Activated naive CD4-positive, alpha-beta T cell treated with anti-CD3 and anti-CD28 coated beads for 36 hours (primary cell): ENCODE measurements at regions not wholly inside any gene's neighbourhood (a gene's known extent, or its start where the extent isn't known, plus 50 kb on each side); places are given as distances from the start of the nearest gene placed in this dataset.

Experiments
- CTCF ChIA-PET: fragments of 350-600 bp; sonication (Branson Sonifier 250); formaldehyde crosslinking; loops from one replicate; lab custom pipeline; 2021; ENCODE audit warnings: antibody characterized with exemption; lab: Charles Lee
- DNase-seq: peaks from one replicate; pipeline ENCODE4 v3.0.0-alpha.2; 2020
- H3K27ac Mint-ChIP-seq: one replicate; pipeline ENCODE4 v1.8.0; 2021; ENCODE audit warnings: mild to moderate bottlenecking, mixed read lengths
- H3K27me3 Mint-ChIP-seq: one replicate; pipeline ENCODE4 v1.8.0; 2021; ENCODE audit warnings: low read depth, mixed read lengths
- H3K36me3 Mint-ChIP-seq: one replicate; pipeline ENCODE4 v1.8.0; 2021; ENCODE audit warnings: low read depth, mixed read lengths
- H3K4me1 Mint-ChIP-seq: one replicate; pipeline ENCODE4 v1.8.0; 2021; ENCODE audit warnings: low read depth, mixed read lengths
- H3K4me3 Mint-ChIP-seq: one replicate; pipeline ENCODE4 v1.8.0; 2021; ENCODE audit warnings: mild to moderate bottlenecking, moderate library complexity, mixed read lengths
- H3K9me3 Mint-ChIP-seq: one replicate; pipeline ENCODE4 v1.8.0; 2021; ENCODE audit warnings: mixed read lengths
- intact Hi-C: fragments of 100-400 bp; cut with micrococcal nuclease; formaldehyde crosslinking; loops from one replicate; pipeline ENCODE4 v1.15.1; 2023

DNA sequence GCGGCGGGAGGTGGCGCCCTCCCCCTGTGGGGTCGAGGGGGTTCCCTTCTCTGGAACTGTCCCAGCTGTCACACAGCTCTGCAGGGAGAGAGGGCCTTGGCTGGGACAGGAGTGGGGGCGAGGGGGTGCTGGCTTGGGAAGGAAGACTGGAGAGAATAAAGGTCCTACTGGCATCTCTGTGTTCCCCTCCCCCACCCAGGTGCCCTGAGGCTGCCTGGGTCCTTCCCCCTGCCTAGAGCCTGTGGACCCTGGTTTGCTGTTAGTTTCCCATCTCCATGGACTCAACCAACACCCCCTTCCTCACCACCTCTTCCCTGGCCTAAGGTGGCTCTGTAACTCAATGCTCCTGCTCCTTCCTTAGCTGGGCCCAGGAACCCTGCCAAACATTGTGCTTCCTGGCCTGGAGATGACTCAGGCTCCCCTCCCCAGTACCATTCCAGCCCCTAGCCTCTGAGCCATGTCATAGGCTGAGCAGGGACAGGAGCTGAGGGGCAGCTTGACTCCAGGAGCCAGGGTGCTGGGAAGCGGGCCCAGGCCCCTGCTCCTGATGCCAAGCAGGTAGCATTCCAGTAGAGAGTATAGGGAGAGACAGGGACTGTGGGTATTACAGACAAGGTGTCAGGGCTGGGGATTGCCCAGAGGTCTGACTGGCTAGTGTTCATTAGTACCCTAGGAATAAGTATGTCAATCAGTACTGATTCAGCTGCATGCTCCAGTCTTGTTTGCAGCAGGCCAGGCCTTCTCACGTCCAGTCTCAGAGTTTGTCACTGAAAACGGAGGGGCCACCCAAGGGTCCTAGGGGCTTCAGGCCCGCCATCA is 100.7 kb downstream of the EFNB1 start:
- H3K4me3 Mint-ChIP-seq = no peak overlapping the region
- H3K36me3 Mint-ChIP-seq = no peaks in the 10 kb centered on the region
- no peak overlapping the region for H3K27ac Mint-ChIP-seq
- CTCF ChIA-PET = interaction anchor here (1.4 kb wide), 1 partner anchor 102 kb away, joined by 3 read pairs; no protein-coding TSS in a partner anchor
- no peaks in the 10 kb centered on the region for H3K9me3 Mint-ChIP-seq
- intact Hi-C loops = no loop called here
- no peaks in the 10 kb centered on the region for H3K4me1 Mint-ChIP-seq
- DNase-seq = no peak
- no peaks in the 10 kb centered on the region for H3K27me3 Mint-ChIP-seq

DNA sequence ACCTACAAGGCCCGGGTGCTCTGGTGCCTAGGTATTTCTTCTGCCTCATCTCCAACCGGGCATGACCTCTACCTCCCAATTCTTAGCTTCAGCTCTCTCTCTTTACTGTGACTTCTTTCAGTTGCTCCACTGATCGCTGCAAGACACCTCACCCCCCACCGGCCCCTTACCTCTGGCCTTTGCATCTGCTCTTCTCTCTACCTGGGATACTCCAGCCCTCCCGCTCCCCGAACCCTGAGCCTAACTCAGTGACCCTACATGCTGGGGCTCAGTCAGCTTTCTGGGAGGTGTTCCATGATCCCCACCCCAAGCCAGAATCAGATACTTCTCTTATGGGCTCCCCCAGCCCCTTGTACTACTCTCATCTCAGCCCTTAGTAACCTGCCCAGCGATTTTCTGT is 99.6 kb downstream of the EFNB1 start:
- CTCF ChIA-PET = interaction anchor here (1.4 kb wide), 1 partner anchor 101 kb away, joined by 3 read pairs; no protein-coding TSS in a partner anchor
- H3K27ac Mint-ChIP-seq = no peak overlapping the region
- H3K36me3 Mint-ChIP-seq = no peaks in the 10 kb centered on the region

DNA sequence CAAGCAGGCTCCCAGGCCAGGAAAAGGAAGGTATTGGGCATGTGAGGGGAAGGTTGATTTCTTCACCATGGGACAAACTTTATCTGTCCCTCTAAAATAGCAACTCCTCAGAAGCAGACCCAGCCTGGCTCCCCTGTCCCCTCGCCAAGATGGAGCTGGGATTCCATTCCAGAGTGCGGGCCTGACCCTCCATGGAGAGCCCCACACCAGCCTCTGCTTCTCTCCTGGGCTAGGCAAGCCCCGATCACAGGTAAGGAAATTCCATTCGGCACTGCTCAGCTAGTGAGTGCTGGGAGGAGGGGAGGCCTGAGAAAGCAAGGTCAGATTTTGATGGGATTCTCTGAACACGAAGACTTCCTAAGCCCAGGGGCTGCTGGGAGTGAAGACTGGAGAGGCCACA is 98.4 kb downstream of the EFNB1 start:
- no peak for DNase-seq
- no peak overlapping the region for H3K27ac Mint-ChIP-seq
- H3K36me3 Mint-ChIP-seq = no peaks in the 10 kb centered on the region
- H3K4me3 Mint-ChIP-seq = no peak overlapping the region
- no peaks in the 10 kb centered on the region for H3K4me1 Mint-ChIP-seq
- CTCF ChIA-PET = no interaction called here
- H3K9me3 Mint-ChIP-seq = no peaks in the 10 kb centered on the region
- intact Hi-C loops = no loop called here
- no peaks in the 10 kb centered on the region for H3K27me3 Mint-ChIP-seq

More for the DNA sequence above, 99.6 kb downstream of the EFNB1 start:
- no peak for DNase-seq
- intact Hi-C loops = no loop called here
- Mint-ChIP-seq H3K4me3 (no peak overlapping the region), H3K27me3 (no peaks in the 10 kb centered on the region), H3K4me1 (no peaks in the 10 kb centered on the region), H3K9me3 (no peaks in the 10 kb centered on the region)

DNA sequence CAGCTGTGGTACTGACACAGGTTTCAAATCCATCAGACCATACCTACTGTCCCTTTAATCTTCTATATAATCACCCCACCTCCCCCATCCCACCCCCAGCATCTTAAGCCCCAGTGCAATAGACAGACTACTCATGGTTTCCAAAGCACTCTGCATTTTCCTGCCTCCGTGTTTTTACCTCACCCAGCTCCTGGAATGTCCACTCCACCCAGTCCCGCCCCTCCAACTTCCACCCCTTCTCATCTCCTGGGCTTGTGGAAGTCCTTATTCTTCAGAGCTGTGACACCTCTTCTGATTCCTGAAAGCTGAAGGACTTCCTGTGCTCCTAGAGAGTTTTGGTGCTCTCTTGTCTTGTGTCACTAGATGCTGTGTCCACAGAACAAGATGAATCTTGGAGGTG is 94.3 kb downstream of the EFNB1 start:
- no peaks in the 10 kb centered on the region for H3K36me3 Mint-ChIP-seq
- no peaks in the 10 kb centered on the region for H3K4me1 Mint-ChIP-seq
- H3K27ac Mint-ChIP-seq = no peak overlapping the region
- no peak for DNase-seq
- no peak overlapping the region for H3K4me3 Mint-ChIP-seq
- no peaks in the 10 kb centered on the region for H3K9me3 Mint-ChIP-seq
- intact Hi-C loops = no loop called here
- H3K27me3 Mint-ChIP-seq = no peaks in the 10 kb centered on the region
- CTCF ChIA-PET = no interaction called here

DNA sequence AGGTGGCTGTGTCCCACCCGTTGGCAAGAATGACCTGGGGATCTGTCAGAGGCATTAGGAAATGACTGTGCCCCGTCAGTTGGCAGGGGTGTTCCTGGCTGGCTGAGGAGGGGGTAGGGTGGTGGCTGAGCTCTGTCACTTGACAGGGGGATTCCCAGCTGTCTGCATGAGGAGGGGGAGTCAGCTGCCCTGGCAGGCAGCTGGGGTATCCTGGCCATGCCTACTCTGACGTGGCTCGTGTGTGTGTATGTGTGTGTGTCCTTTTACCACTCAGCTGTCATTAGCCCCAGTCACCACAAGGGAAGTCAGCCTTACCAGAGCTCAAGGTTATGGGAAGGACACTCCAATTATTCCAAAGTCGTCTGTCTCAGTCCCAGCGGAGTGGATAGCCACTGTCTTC is 93.2 kb downstream of the EFNB1 start:
- H3K27ac Mint-ChIP-seq = no peak overlapping the region
- intact Hi-C loops = no loop called here
- no peaks in the 10 kb centered on the region for H3K4me1 Mint-ChIP-seq
- no peaks in the 10 kb centered on the region for H3K36me3 Mint-ChIP-seq
- H3K4me3 Mint-ChIP-seq = no peak overlapping the region
- CTCF ChIA-PET = no interaction called here
- no peaks in the 10 kb centered on the region for H3K9me3 Mint-ChIP-seq
- DNase-seq = no peak
- no peaks in the 10 kb centered on the region for H3K27me3 Mint-ChIP-seq

DNA sequence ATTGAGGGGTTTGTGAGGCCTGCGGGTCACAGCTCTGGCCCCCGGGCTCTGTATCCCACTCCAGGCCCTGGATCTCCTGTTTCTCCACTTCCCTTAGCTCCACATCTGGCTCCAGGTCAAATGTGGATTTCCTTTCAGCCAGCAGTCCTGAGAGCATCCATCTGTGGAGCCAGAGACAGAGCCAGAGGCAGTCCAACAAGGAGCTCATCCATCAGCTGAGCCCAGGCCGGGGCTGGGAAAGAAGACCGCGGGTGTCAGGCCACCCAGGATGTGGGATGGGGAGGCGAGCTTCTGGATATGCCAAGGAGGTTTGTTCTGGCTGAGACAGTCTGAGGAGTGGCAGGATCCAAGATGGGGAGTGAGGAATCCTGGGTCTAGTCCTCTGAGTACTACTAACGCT is 91.7 kb downstream of the EFNB1 start:
- no peaks in the 10 kb centered on the region for H3K4me1 Mint-ChIP-seq
- H3K9me3 Mint-ChIP-seq = no peaks in the 10 kb centered on the region
- no peaks in the 10 kb centered on the region for H3K27me3 Mint-ChIP-seq
- H3K27ac Mint-ChIP-seq = no peak overlapping the region
- no peak for DNase-seq
- no peak overlapping the region for H3K4me3 Mint-ChIP-seq
- intact Hi-C loops = no loop called here
- no peaks in the 10 kb centered on the region for H3K36me3 Mint-ChIP-seq
- CTCF ChIA-PET = no interaction called here

DNA sequence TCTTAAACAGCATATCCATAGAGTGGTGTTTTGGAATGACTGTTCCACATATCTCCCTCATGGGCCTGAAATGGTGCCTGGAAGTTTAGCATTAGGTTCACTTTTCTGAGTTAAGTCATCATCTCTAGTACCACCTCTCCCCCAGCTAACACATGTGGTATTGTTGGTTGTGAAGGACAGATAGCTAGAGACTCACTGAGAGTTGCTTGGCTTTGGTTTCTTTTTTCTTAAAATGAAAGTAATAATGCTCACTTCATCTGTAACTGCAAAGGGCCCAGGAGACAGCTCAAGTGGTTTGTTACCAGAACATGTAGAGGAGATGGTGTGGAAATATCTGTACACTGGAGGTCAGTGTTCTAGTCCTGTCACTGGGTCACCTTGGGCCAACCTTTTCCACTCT is 90.9 kb downstream of the EFNB1 start:
- H3K36me3 Mint-ChIP-seq = no peaks in the 10 kb centered on the region
- no peak overlapping the region for H3K4me3 Mint-ChIP-seq
- no peaks in the 10 kb centered on the region for H3K9me3 Mint-ChIP-seq
- CTCF ChIA-PET = no interaction called here
- intact Hi-C loops = no loop called here
- no peaks in the 10 kb centered on the region for H3K27me3 Mint-ChIP-seq
- no peak for DNase-seq
- no peaks in the 10 kb centered on the region for H3K4me1 Mint-ChIP-seq
- no peak overlapping the region for H3K27ac Mint-ChIP-seq

DNA sequence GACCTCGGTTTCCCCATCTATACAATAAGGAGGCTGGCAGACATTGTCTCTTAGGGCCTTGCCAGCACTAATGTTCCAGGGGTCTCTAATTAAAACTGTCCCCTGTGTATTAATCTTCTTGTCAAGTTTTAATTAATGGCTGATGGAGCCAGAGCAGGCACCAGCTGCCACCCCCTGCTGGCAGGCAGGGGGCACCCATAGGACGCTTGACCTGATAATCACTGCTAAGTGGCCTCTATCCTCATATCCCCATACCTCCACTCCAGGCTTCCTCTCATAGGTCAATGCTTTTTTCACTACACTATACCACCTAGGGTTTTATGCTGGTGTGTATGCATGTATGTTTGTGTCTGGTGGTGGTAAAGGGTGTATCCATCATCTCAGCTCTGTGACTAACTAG is 89.4 kb downstream of the EFNB1 start:
- Mint-ChIP-seq H3K27me3 (no peaks in the 10 kb centered on the region), H3K27ac (no peak overlapping the region), H3K9me3 (no peaks in the 10 kb centered on the region), H3K36me3 (no peaks in the 10 kb centered on the region), H3K4me1 (no peaks in the 10 kb centered on the region), H3K4me3 (no peak overlapping the region)
- CTCF ChIA-PET = no interaction called here
- intact Hi-C loops = no loop called here
- no peak for DNase-seq

DNA sequence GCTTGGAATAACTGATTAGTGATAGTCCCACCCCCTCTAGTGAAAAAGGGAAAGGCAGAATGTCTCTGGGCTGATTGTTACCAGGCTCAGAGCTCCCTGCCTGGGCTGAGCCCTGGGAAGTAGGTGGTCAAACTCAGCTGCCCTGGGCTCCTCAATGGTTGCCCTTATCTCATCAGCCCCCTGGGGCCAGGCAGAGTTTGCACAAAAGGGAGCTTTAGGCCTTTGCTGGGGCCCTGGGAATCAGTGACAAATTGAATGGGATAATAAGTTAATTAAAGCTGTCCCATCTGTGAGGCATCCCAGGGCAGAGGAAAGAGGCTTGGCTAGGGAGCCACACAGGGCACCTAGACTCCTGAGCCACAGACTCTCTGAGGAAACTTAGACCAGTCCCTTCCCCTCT is 89.0 kb downstream of the EFNB1 start:
- H3K4me1 Mint-ChIP-seq = no peaks in the 10 kb centered on the region
- no peak for DNase-seq
- no peaks in the 10 kb centered on the region for H3K27me3 Mint-ChIP-seq
- intact Hi-C loops = no loop called here
- no peak overlapping the region for H3K4me3 Mint-ChIP-seq
- H3K36me3 Mint-ChIP-seq = no peaks in the 10 kb centered on the region
- no peak overlapping the region for H3K27ac Mint-ChIP-seq
- H3K9me3 Mint-ChIP-seq = no peaks in the 10 kb centered on the region
- CTCF ChIA-PET = interaction anchor here (0.5 kb wide), 1 partner anchor 367 kb away, joined by 5 read pairs; no protein-coding TSS in a partner anchor

DNA sequence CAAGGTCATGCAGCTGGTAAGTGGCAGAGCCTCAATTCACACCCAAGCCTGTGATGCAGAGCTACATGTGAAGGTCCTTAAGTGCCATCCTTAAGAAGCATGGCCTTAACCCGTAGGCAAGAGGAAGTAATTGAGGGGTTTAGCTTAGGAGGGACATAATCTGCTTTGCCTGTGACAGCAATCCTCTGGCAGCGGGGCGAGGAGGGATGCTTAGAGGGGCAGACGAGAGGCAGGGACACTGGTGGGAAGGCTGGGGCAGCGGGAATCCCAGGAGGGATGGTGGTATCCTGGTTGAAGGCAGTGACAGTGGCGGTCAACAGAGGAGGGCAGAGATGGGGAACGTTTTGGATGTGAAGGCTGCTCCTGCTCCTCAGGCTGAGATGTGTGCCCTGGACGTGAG is 88.1 kb downstream of the EFNB1 start:
- no peak overlapping the region for H3K27ac Mint-ChIP-seq
- H3K27me3 Mint-ChIP-seq = no peaks in the 10 kb centered on the region
- no peaks in the 10 kb centered on the region for H3K36me3 Mint-ChIP-seq
- H3K4me1 Mint-ChIP-seq = no peaks in the 10 kb centered on the region
- H3K9me3 Mint-ChIP-seq = no peaks in the 10 kb centered on the region
- H3K4me3 Mint-ChIP-seq = no peak overlapping the region
- no peak for DNase-seq
- intact Hi-C loops = no loop called here
- CTCF ChIA-PET = no interaction called here

DNA sequence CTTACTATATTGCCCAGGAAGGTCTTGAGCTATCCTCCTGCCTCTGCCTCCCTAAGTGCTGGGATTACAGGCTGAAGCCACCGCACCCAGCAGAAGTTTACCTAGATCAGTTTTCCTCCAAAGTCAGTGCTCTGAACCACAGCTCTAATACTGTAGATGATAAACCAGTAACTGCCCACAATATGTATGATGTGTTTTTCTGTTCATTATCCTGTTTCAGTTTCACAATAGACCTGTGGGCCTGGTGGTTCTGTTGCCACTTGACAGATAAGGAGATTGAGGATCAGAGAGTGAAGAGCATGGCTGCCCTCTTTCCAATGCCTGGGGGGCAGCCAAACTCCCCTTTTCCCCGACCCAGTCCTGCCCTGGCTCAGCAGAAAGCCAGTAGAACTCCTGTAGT is 87.0 kb downstream of the EFNB1 start:
- no peak overlapping the region for H3K4me3 Mint-ChIP-seq
- no peaks in the 10 kb centered on the region for H3K36me3 Mint-ChIP-seq
- no peaks in the 10 kb centered on the region for H3K9me3 Mint-ChIP-seq
- DNase-seq = no peak
- no peak overlapping the region for H3K27ac Mint-ChIP-seq
- H3K27me3 Mint-ChIP-seq = no peaks in the 10 kb centered on the region
- intact Hi-C loops = no loop called here
- no peaks in the 10 kb centered on the region for H3K4me1 Mint-ChIP-seq
- CTCF ChIA-PET = no interaction called here

DNA sequence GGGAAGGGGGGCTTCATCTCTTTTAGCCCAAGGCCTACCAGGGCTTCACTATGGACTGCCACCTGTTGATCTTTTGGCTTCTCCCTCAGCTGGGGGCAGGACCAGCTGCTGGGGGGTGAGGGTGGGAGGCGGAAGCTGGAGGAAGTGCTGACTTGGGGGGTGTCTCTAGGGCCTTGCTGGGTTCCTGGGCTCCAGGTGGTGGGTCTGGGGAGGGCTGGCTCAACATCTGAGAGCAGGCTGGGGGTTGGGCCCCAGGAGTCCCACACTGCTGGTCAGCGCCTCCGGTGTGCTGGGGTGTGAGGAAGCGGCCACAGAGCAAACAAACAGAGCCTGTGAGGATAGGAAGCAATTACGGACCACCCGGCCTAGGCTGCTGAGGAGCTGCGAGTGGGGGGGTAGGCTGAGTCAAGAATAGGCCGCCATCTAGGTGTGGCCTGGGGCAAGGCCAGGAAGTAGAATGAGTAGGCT is 85.7 kb downstream of the EFNB1 start:
- no peaks in the 10 kb centered on the region for H3K27me3 Mint-ChIP-seq
- no peak for DNase-seq
- no peak overlapping the region for H3K4me3 Mint-ChIP-seq
- H3K27ac Mint-ChIP-seq = no peak overlapping the region
- H3K9me3 Mint-ChIP-seq = no peaks in the 10 kb centered on the region
- H3K36me3 Mint-ChIP-seq = no peaks in the 10 kb centered on the region
- CTCF ChIA-PET = no interaction called here
- intact Hi-C loops = no loop called here
- H3K4me1 Mint-ChIP-seq = no peaks in the 10 kb centered on the region

DNA sequence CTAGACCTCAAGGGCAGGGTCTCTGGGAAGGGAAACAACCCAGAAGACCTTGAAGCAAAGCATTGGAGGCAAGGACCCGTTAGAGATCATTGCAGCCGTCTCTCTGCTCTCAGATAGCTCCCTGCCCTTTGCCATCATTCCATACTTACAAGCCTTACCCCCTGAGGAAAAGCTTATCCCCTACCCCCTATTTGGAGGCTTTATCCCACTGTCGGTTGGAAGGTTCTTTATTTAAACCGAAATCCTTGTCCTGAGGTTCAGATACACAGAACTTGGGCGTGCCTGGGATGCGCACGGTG is 84.4 kb downstream of the EFNB1 start:
- no peak for DNase-seq
- no peak overlapping the region for H3K4me3 Mint-ChIP-seq
- no peak overlapping the region for H3K27ac Mint-ChIP-seq
- H3K4me1 Mint-ChIP-seq = no peaks in the 10 kb centered on the region
- intact Hi-C loops = no loop called here
- H3K36me3 Mint-ChIP-seq = no peaks in the 10 kb centered on the region
- H3K9me3 Mint-ChIP-seq = no peaks in the 10 kb centered on the region
- no peaks in the 10 kb centered on the region for H3K27me3 Mint-ChIP-seq
- CTCF ChIA-PET = no interaction called here
